Kidney (tissue), 13 donors: ENCODE measurements at regions not wholly inside any gene's neighbourhood (a gene's known extent, or its start where the extent isn't known, plus 50 kb on each side); places are given as distances from the start of the nearest gene placed in this dataset.

Source experiments
- DNase-seq, 5 donors: peaks; one replicate each; pipeline ENCODE4 v3.0.0-alpha.2; 2013 to 2020
- FAIRE-seq: peaks from 2 replicates; lab custom pipeline; 2012; peaks lifted over from hg19 to GRCh38; lab: Jason Lieb, UNC
- H3K27ac ChIP-seq, 2 donors: one replicate each; pipeline ENCODE4 v1.7.0; 2013; ENCODE audit warnings: low read depth in 2 of 2, low read length in 2 of 2, inconsistent platforms in 1 of 2
- H3K27me3 ChIP-seq: one replicate; pipeline ENCODE4 v1.7.1; 2013; ENCODE audit warnings: low read length, inconsistent platforms; ENCODE audit not compliant: control insufficient read depth, insufficient read depth
- H3K36me3 ChIP-seq, 3 donors: one replicate each; pipeline versions ENCODE4 v1.7.0 to v1.7.1; 2013; ENCODE audit warnings: low read length in 3 of 3, control low read depth in 1 of 3, inconsistent platforms in 1 of 3; ENCODE audit not compliant: insufficient read depth in 3 of 3, control insufficient read depth in 2 of 3
- H3K4me1 ChIP-seq, 3 donors: one replicate each; pipeline versions ENCODE4 v1.7.0 to v1.7.1; 2013; ENCODE audit warnings: low read length in 3 of 3, inconsistent platforms in 1 of 3, low read depth in 1 of 3; ENCODE audit not compliant: control insufficient read depth in 2 of 3, insufficient read depth in 2 of 3
- H3K4me3 ChIP-seq, 3 donors: one replicate each; pipeline versions ENCODE4 v1.7.0 to v1.8.1; 2013; ENCODE audit warnings: low read length in 3 of 3, control low read depth in 1 of 3, inconsistent platforms in 1 of 3
- H3K9ac ChIP-seq, 3 donors: one replicate each; pipeline versions ENCODE4 v1.7.0 to v1.7.1; 2013; ENCODE audit warnings: low read length in 3 of 3, control low read depth in 1 of 3, inconsistent platforms in 1 of 3
- H3K9me3 ChIP-seq, 3 donors: one replicate each; pipeline versions ENCODE4 v1.7.0 to v1.7.1; 2013; ENCODE audit warnings: low read length in 3 of 3, control low read depth in 1 of 3, inconsistent platforms in 1 of 3; ENCODE audit not compliant: control insufficient read depth in 2 of 3, insufficient read depth in 1 of 3
- CTCF ChIP-seq: IDR thresholded peaks from 3 replicates; pipeline ENCODE4 v1.5.1; 2012; ENCODE audit warnings: mild to moderate bottlenecking, moderate library complexity, borderline replicate concordance; ENCODE audit not compliant: insufficient read depth; ENCODE audit errors: extremely low read depth
- intact Hi-C: fragments of 100-400 bp; cut with DNase I; formaldehyde crosslinking; loops from one replicate; pipeline ENCODE4 v1.11.1; 2022
- donor health status: control.
- donor health status: control.
- donor health status: control.
- donor health status: control.
- donor health status: control.
- donor health status: DM: yes; HTN: yes; CAD: no.
- donor health status: Normal renal cell carcinoma (clear cell type).

- H3K27ac ChIP-seq = no peak overlapping the region
- H3K36me3 ChIP-seq = no peaks in the 10 kb centered on the region
- DNase-seq = peak in 4 of 5 donors; percentile 76 to 90 (median 81)
- H3K9me3 ChIP-seq = no peaks in the 10 kb centered on the region
- peaks cover 3 to 30% (median 4%) of the 10 kb centered on the region in 3 donors for H3K4me1 ChIP-seq
- no peak for TF ChIP-seq CTCF
- H3K9ac ChIP-seq = no peak overlapping the region
- intact Hi-C loops = no loop called here
- no peak for FAIRE-seq
- H3K4me3 ChIP-seq = no peak overlapping the region
- H3K27me3 ChIP-seq = no peaks in the 10 kb centered on the region
Measured at GRCh38 chr17:77884019-77884418, 74.5 kb upstream of the TNRC6C start.

- H3K4me3 ChIP-seq = no peak overlapping the region
- no peaks in the 10 kb centered on the region for H3K36me3 ChIP-seq
- H3K9me3 ChIP-seq = no peaks in the 10 kb centered on the region
- intact Hi-C loops = no loop called here
- peaks cover 3 to 30% (median 4%) of the 10 kb centered on the region in 3 donors for H3K4me1 ChIP-seq
- no peaks in the 10 kb centered on the region for H3K27me3 ChIP-seq
- no peak overlapping the region for H3K27ac ChIP-seq
- FAIRE-seq (no peak), DNase-seq (no peak)
- no peak overlapping the region for H3K9ac ChIP-seq
- TF ChIP-seq CTCF = no peak
Measured at GRCh38 chr17:77884967-77885641, 73.4 kb upstream of the TNRC6C start.

- Histone ChIP-seq H3K9me3 (no peaks in the 10 kb centered on the region), H3K9ac (no peak overlapping the region), H3K36me3 (no peaks in the 10 kb centered on the region), H3K27ac (no peak overlapping the region), H3K27me3 (no peaks in the 10 kb centered on the region), H3K4me1 (peaks cover 3 to 28% (median 4%) of the 10 kb centered on the region in 3 donors), H3K4me3 (no peak overlapping the region)
- TF ChIP-seq CTCF = no peak
- intact Hi-C loops = no loop called here
- no peak for FAIRE-seq
- DNase-seq = peak in 1 of 5 donors; percentile 21
Measured at GRCh38 chr17:77885678-77886386, 72.7 kb upstream of the TNRC6C start.
